ENCODE measurements at regions not wholly inside any gene's neighbourhood (a gene's known extent, or its start where the extent isn't known, plus 50 kb on each side); places are given as distances from the start of the nearest gene placed in this dataset.

DNA sequence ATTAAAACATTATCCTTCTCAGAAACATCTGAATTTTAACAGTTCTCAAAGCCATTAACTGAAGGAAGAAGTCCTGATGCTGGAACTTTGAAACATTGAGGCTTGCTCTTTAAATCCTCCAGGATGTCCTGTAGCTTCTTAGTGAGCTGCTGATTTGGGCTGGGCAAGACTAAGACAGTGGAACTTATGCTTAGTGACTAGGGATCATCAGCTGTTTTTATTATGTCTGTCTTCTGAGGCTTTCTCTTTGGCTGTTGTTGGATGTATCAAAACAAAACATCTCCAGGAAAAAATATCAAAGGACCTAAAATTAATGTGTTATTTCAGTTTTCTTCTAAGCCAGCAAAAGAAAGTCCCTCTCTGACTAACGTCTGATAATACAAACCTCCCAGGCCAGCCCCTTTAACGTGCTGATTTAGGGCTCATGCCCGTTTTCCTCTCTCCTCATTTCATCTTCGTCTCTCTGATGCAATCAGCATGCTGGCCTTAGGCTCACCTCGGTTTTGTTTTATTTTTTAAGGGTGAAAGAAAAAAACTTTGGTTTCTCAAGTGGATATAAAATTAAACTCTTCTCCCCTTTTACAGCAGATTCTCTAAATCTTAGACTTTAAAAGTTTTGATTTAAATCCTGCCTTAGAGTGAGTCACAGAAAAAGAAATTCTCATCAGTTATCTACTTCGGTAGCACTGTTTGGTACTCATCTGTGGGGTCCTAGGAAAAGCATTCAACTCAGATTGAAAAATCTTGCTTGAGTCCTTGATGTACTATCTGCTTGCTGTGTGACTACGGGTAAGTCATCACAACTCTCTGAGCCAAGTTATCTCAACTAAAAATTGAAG is 106.2 kb upstream of the CCDC91 start:
- no peak for DNase-seq (ENCODE audit: extremely low read depth, low read depth)
- TF ChIP-seq, protein P1, sequence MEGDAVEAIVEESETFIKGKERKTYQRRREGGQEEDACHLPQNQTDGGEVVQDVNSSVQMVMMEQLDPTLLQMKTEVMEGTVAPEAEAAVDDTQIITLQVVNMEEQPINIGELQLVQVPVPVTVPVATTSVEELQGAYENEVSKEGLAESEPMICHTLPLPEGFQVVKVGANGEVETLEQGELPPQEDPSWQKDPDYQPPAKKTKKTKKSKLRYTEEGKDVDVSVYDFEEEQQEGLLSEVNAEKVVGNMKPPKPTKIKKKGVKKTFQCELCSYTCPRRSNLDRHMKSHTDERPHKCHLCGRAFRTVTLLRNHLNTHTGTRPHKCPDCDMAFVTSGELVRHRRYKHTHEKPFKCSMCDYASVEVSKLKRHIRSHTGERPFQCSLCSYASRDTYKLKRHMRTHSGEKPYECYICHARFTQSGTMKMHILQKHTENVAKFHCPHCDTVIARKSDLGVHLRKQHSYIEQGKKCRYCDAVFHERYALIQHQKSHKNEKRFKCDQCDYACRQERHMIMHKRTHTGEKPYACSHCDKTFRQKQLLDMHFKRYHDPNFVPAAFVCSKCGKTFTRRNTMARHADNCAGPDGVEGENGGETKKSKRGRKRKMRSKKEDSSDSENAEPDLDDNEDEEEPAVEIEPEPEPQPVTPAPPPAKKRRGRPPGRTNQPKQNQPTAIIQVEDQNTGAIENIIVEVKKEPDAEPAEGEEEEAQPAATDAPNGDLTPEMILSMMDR (IDR thresholded peaks at IDR 0.05; ENCODE audit: low read depth, low read length): no peak

DNA sequence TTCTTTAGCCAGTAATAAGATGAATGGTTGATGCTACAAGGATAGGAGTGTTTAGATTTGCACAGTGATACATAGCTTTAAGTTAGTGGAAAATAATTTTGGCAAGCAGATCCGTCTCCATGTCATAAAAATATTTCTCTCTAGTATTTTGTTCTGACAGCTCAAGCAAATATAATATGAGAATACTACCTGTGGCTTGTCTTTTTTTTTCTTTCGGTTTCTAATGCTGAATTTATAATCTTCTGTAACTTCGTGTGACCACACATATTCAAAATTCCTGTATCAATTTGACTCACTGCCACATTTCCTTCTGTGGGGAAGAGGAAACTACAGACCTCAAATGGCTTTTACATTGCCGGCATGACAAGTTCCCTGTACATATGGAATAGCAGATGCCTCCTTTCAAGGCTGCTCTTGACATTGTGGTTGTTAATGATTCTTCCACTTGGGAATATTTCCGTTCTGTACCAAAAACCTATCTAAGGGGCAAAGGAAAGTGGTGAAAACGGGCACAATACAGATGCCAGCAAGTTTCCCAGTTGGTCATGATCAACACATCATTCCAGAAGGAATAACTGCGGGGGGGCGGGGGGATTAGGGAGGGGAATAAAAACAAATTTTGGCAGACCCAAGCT is 103.6 kb upstream of the CCDC91 start:
- TF ChIP-seq, protein P1 (IDR thresholded peaks at IDR 0.05; ENCODE audit: low read depth, low read length): no peak
- no peak for DNase-seq (ENCODE audit: extremely low read depth, low read depth)

DNA sequence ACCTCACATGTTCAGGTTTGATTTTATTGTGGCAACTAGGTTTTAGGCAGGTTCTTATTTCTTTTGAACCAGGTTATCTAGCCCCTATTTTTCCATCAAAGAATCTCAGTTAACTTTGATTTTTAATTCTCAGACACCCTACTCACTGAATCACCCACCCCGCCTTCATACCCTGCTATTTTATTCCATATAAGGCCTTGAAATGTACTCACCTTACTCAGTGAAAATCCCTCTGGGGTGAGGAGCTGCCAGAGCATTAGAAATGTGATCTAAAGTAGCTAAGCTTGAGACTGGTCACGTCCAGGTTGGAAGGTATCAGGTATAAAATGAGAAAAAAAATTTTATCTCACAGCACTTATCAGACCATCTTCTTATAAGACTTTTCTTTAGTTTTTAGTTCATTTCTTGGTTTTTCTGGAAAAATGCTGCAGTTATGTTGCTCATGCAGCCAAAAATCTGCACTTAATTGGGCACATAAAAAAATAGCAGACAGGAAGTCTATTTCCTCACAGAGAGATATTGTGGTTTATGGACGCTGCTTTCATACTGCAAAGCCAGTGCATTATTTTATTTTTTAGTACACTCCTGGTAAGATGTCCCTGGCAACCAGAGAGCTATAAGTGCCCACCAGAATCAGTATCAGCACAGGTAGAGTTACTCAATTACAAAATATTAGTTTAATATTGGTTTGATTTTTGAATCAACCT is 101.5 kb upstream of the CCDC91 start:
- TF ChIP-seq, protein P1 (IDR thresholded peaks at IDR 0.05; ENCODE audit: low read depth, low read length): no peak
- DNase-seq (ENCODE audit: extremely low read depth, low read depth): no peak

DNA sequence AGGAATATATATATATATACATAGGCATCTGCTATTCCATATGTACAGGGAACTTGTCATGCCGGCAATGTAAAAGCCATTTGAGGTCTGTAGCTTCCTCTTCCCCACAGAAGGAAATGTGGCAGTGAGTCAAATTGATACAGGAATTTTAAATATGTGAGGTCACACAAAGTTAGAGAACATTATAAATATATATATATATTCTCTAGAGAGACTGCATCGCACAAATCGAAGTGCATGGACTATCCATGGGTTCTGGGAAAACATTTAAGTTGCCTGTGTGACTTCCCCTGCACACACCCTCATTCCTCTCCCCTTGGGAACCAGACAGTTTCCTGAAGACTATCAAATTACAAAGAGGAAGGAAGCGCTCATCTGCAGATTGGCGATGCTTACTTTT is 100.9 kb upstream of the CCDC91 start:
- TF ChIP-seq, protein P1 (IDR thresholded peaks at IDR 0.05; ENCODE audit: low read depth, low read length): no peak
- no peak for DNase-seq (ENCODE audit: extremely low read depth, low read depth)

DNA sequence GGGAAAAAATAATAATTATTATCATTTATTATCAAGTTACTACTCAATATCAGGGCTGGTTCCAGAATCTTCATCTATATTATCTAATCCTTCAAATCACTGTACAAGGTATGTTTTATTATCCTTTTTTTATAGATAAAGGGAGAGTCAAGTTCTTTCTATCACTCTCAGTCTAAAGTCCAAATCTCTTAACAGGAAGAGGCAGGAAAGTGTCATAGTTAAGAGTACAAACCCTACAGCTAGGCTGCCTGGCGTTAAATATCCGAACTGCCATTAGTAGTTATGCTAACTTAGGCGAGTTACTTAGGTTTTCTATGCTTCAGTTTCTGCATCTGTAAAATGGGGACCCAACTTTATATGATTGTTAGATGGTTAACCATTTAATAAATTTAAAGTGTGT is 99.4 kb upstream of the CCDC91 start:
- TF ChIP-seq, protein P1 (IDR thresholded peaks at IDR 0.05; ENCODE audit: low read depth, low read length): no peak
- no peak for DNase-seq (ENCODE audit: extremely low read depth, low read depth)

DNA sequence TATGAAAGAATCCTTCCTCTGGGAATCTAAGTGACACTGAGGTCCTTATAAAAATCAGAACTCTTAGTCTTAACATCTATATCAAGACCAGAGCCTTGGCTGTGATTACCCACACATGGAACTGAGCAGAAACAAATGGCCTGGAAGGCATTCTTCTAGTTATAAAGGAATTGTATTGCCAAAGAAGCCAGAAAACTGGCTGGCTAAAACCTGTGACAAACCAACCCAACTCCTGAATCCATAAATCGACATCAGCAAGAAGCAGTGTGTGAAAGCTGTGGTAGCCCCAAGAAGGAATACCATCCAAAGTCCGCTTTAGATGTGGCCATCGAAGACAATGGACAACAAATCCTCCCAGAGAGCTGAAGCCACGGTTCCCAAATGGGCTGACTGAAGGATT is 97.9 kb upstream of the CCDC91 start:
- TF ChIP-seq, protein P1 (IDR thresholded peaks at IDR 0.05; ENCODE audit: low read depth, low read length): no peak
- no peak for DNase-seq (ENCODE audit: extremely low read depth, low read depth)

DNA sequence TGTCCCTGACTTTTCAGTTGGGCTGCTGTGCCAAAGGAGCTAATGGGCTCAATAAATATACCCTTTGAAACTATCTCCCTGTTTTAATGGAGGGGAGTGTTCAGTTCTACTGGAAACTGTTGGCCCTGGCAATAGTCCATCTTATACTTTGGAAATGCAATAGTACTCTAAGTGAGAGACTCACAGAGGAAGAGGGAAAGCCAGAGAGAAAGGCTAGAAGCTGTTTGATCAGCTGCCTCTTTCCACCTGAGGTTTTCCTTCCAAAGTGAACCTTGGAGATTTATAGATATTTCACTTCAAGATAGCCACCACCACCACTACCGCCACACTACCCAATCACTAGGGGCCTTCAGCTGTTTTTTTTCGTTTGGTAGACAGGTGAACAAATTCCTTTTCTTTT is 93.6 kb upstream of the CCDC91 start:
- TF ChIP-seq, protein P1 (IDR thresholded peaks at IDR 0.05; ENCODE audit: low read depth, low read length): no peak
- no peak for DNase-seq (ENCODE audit: extremely low read depth, low read depth)

All from AG09319 (cell line).